RPMI7951 (cell line): ENCODE measurements at regions not wholly inside any gene's neighbourhood (a gene's known extent, or its start where the extent isn't known, plus 50 kb on each side); places are given as distances from the start of the nearest gene placed in this dataset.

Experiments used
- DNase-seq: peaks from one replicate; pipeline ENCODE4 v3.0.0-alpha.2; 2012; ENCODE audit warnings: low read depth

GRCh38 chr9:134967547-134967930, 49.8 kb upstream of the FCN1 start:
- peak; percentile 4 for DNase-seq

- peak; percentile 18 for DNase-seq
Measured at GRCh38 chr9:134968011-134968822, 50.5 kb upstream of the FCN1 start.

GRCh38 chr9:134968823-134969090, 51.0 kb upstream of the FCN1 start:
- no peak for DNase-seq

GRCh38 chr9:134969156-134970045, 51.7 kb upstream of the FCN1 start:
- DNase-seq, result no peak

- DNase-seq, result no peak
Measured at GRCh38 chr9:134970198-134970597, 52.5 kb upstream of the FCN1 start.

- no peak for DNase-seq
Measured at GRCh38 chr9:134970719-134971118, 53.0 kb upstream of the FCN1 start.

GRCh38 chr9:134971196-134971595, 53.5 kb upstream of the FCN1 start:
- no peak for DNase-seq

GRCh38 chr9:134971696-134972095, 54.0 kb upstream of the FCN1 start:
- DNase-seq, result no peak

GRCh38 chr9:134972140-134972539, 54.4 kb upstream of the FCN1 start:
- DNase-seq, result no peak

GRCh38 chr9:134975253-134975652, 57.5 kb upstream of the FCN1 start:
- no peak for DNase-seq

- no peak for DNase-seq
Measured at GRCh38 chr9:134976403-134976802, 58.7 kb upstream of the FCN1 start.

- DNase-seq, result no peak
Measured at GRCh38 chr9:134978272-134978671, 60.6 kb upstream of the FCN1 start.

GRCh38 chr9:134980516-134980915, 62.8 kb upstream of the FCN1 start:
- DNase-seq, result no peak

GRCh38 chr9:134980991-134981390, 63.3 kb upstream of the FCN1 start:
- no peak for DNase-seq

- no peak for DNase-seq
Measured at GRCh38 chr9:134981829-134982228, 64.1 kb upstream of the FCN1 start.

- DNase-seq, result no peak
Measured at GRCh38 chr9:134982311-134982710, 64.6 kb upstream of the FCN1 start.

- DNase-seq, result no peak
Measured at GRCh38 chr9:134983074-134983473, 65.4 kb upstream of the FCN1 start.

GRCh38 chr9:134983506-134984371, 66.0 kb upstream of the FCN1 start:
- DNase-seq, result peak; percentile 4

GRCh38 chr9:134984372-134985265, 66.9 kb upstream of the FCN1 start:
- DNase-seq, result no peak

GRCh38 chr9:134985451-134985850, 67.7 kb upstream of the FCN1 start:
- no peak for DNase-seq

- DNase-seq, result no peak
Measured at GRCh38 chr9:134986957-134987356, 69.2 kb upstream of the FCN1 start.
